PFSK-1 (cell line): ENCODE measurements at regions not wholly inside any gene's neighbourhood (a gene's known extent, or its start where the extent isn't known, plus 50 kb on each side); places are given as distances from the start of the nearest gene placed in this dataset.

Experiments used
- FOXP2 ChIP-seq: optimal IDR thresholded peaks from 2 replicates; pipeline ENCODE3; 2011; ENCODE audit warnings: borderline replicate concordance, control low read depth, inconsistent platforms; ENCODE audit not compliant: insufficient read depth; ENCODE audit errors: extremely low read length, extremely low read depth
- POLR2AphosphoS5 ChIP-seq: IDR thresholded peaks from 2 replicates; pipeline ENCODE4 v1.6.1; 2012; ENCODE audit warnings: low read depth, mild to moderate bottlenecking, control low read depth, low read length, moderate library complexity
- SIN3A ChIP-seq: IDR thresholded peaks from 2 replicates; pipeline ENCODE4 v1.6.1; 2012; ENCODE audit warnings: mild to moderate bottlenecking, low read length, moderate library complexity, borderline replicate concordance; ENCODE audit not compliant: insufficient read depth
- TAF1 ChIP-seq: IDR thresholded peaks from 2 replicates; pipeline ENCODE4 v1.6.1; 2012; ENCODE audit warnings: low read length, control low read depth, borderline replicate concordance; ENCODE audit not compliant: insufficient read depth
- TF ChIP-seq, protein P1 (sequence below), 2 experiments: IDR thresholded peaks; 2 replicates each; pipeline versions ENCODE4 v1.6.1 to v1.8.0; 2011 to 2012; ENCODE audit warnings: low read depth in 2 of 2, low read length in 2 of 2, control low read depth in 1 of 2, inconsistent platforms in 1 of 2, mild to moderate bottlenecking in 1 of 2, moderate library complexity in 1 of 2; ENCODE audit not compliant: insufficient read depth in 1 of 2

DNA sequence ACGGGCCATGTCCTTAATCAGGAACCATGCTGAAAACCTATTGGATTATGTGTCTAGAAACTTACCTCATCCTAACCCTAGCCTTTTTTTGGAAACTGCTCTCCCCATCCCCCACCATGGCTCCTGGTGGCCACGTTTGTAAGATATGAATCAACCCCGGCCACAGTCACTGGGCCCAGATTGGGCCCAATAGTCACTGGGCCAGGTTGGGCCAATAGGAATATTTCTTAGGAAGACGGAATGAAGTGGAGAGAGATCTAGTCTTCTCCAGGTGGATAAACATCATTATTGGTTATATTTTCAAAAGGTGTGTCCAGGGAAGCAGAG lies 468.7 kb downstream of the ARHGEF28 start:
- TF ChIP-seq POLR2AphosphoS5 (no peak), TAF1 (no peak), FOXP2 (no peak), SIN3A (no peak)
- TF ChIP-seq, protein P1, sequence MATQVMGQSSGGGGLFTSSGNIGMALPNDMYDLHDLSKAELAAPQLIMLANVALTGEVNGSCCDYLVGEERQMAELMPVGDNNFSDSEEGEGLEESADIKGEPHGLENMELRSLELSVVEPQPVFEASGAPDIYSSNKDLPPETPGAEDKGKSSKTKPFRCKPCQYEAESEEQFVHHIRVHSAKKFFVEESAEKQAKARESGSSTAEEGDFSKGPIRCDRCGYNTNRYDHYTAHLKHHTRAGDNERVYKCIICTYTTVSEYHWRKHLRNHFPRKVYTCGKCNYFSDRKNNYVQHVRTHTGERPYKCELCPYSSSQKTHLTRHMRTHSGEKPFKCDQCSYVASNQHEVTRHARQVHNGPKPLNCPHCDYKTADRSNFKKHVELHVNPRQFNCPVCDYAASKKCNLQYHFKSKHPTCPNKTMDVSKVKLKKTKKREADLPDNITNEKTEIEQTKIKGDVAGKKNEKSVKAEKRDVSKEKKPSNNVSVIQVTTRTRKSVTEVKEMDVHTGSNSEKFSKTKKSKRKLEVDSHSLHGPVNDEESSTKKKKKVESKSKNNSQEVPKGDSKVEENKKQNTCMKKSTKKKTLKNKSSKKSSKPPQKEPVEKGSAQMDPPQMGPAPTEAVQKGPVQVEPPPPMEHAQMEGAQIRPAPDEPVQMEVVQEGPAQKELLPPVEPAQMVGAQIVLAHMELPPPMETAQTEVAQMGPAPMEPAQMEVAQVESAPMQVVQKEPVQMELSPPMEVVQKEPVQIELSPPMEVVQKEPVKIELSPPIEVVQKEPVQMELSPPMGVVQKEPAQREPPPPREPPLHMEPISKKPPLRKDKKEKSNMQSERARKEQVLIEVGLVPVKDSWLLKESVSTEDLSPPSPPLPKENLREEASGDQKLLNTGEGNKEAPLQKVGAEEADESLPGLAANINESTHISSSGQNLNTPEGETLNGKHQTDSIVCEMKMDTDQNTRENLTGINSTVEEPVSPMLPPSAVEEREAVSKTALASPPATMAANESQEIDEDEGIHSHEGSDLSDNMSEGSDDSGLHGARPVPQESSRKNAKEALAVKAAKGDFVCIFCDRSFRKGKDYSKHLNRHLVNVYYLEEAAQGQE (IDR thresholded peaks at IDR 0.05; ENCODE audit: insufficient read depth in 1 of 2, low read depth in 2 of 2, low read length in 2 of 2), result no peak

DNA sequence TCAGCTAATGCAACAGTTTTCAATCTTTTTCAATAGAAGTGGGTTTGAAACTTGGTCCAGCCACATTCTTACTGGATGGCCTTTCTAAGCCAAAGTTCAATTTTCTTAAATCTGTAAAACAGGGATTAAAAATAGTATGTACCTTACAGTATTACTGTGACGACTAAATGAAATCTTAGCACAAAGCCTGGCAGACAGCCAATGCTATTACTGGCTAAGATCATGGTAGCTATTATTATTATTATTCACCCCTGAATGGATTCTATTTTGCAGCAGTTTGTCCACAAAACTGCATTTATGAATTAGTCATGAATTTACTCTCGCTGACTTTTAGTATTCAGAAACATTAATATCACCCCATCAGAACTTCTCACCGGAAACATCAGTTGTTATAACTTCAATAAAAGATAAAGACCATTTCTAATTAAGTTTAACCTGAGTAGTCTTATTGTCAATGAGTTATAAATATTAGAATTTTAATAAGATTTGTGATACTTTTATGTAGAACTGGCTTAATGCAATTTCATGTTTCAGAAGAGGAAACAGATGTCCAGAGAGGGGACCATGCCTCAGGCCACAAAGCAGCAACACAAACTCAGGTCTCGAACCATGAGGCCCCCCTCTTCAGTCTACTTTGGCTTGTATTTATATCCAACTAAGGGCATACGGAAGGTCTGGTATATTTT lies 468.2 kb downstream of the ARHGEF28 start:
- TF ChIP-seq SIN3A, result no peak
- no peak for TF ChIP-seq POLR2AphosphoS5
- no peak for TF ChIP-seq FOXP2
- TF ChIP-seq, protein P1 (IDR thresholded peaks at IDR 0.05; ENCODE audit: insufficient read depth in 1 of 2, low read depth in 2 of 2, low read length in 2 of 2), result no peak
- TF ChIP-seq TAF1, result no peak

DNA sequence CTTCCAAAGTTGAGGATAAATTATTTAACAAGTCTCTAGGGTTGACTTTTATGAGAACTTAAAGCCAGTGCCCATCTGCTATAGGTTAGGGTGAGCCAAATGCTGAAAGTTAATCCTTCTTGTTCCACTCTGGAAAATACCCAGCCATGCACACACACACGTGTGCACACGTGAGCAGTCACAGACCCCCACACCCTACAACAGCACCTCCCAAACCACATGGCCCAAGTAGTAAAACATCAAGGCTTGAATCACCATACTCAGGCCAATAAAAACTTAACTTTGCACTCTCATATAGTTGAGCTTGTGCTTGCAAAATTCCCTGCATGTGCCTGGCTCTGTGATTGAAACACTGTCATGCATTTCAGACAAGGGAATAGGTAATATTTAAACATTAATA lies 467.6 kb downstream of the ARHGEF28 start:
- TF ChIP-seq POLR2AphosphoS5 (no peak), SIN3A (no peak), FOXP2 (no peak), TAF1 (no peak)
- TF ChIP-seq, protein P1 (IDR thresholded peaks at IDR 0.05; ENCODE audit: insufficient read depth in 1 of 2, low read depth in 2 of 2, low read length in 2 of 2), result no peak

DNA sequence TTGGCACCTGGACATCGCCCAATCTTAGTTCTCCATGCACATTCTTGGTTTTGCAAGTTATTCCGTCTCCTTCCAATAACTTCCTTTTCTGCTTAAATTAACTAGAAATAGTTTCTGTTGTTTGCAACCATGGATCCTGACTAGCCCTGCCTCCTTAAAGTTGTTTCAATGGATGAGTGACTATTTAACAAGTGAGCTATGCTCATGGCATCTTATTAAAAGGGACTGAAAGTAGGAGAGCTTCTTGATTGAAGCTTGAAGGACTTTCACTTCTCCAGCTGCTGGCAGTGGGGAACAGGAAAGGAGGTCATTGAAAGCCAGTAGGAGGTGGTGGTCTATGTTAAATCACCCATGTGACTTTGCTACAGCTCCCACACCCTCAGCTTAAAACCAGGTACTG lies 466.8 kb downstream of the ARHGEF28 start:
- TF ChIP-seq SIN3A (no peak), TAF1 (no peak), POLR2AphosphoS5 (no peak), FOXP2 (no peak)
- TF ChIP-seq, protein P1 (IDR thresholded peaks at IDR 0.05; ENCODE audit: insufficient read depth in 1 of 2, low read depth in 2 of 2, low read length in 2 of 2), result no peak
